ENCODE measurements at regions not wholly inside any gene's neighbourhood (a gene's known extent, or its start where the extent isn't known, plus 50 kb on each side); places are given as distances from the start of the nearest gene placed in this dataset.

- Histone ChIP-seq H3K36me3 (replicated peaks; ENCODE audit: control insufficient read depth, insufficient read depth, low read length) (no peaks in the 10 kb centered on the region), H3K4me3 (ENCODE audit: insufficient read depth, low read depth, low read length) (no peak overlapping the region), H3K27me3 (ENCODE audit: control insufficient read depth, insufficient read depth, low read length) (no peaks in the 10 kb centered on the region; the same call in 1 of the 2 replicates)
- DNase-seq = no peak
Observed at GRCh38 chr20:58011947-58012610, 216.4 kb downstream of the ANKRD60 start.

- H3K36me3 ChIP-seq (replicated peaks; ENCODE audit: control insufficient read depth, insufficient read depth, low read length) = no peaks in the 10 kb centered on the region
- H3K27me3 ChIP-seq (ENCODE audit: control insufficient read depth, insufficient read depth, low read length) = no peaks in the 10 kb centered on the region; the same call in 1 of the 2 replicates
- DNase-seq = no peak
- no peak overlapping the region for H3K4me3 ChIP-seq (ENCODE audit: insufficient read depth, low read depth, low read length)
Observed at GRCh38 chr20:58011106-58011946, 217.1 kb downstream of the ANKRD60 start.

- no peaks in the 10 kb centered on the region; the same call in 1 of the 2 replicates for H3K27me3 ChIP-seq (ENCODE audit: control insufficient read depth, insufficient read depth, low read length)
- H3K4me3 ChIP-seq (ENCODE audit: insufficient read depth, low read depth, low read length) = no peak overlapping the region
- no peaks in the 10 kb centered on the region for H3K36me3 ChIP-seq (replicated peaks; ENCODE audit: control insufficient read depth, insufficient read depth, low read length)
- DNase-seq = no peak
Observed at GRCh38 chr20:58010666-58011065, 217.8 kb downstream of the ANKRD60 start.

GRCh38 chr20:58010186-58010585 is 218.3 kb downstream of the ANKRD60 start:
- H3K27me3 ChIP-seq (ENCODE audit: control insufficient read depth, insufficient read depth, low read length) = no peaks in the 10 kb centered on the region; the same call in 1 of the 2 replicates
- no peak for DNase-seq
- H3K4me3 ChIP-seq (ENCODE audit: insufficient read depth, low read depth, low read length) = no peak overlapping the region
- no peaks in the 10 kb centered on the region for H3K36me3 ChIP-seq (replicated peaks; ENCODE audit: control insufficient read depth, insufficient read depth, low read length)

GRCh38 chr20:58008866-58009265 is 219.6 kb downstream of the ANKRD60 start:
- H3K36me3 ChIP-seq (replicated peaks; ENCODE audit: control insufficient read depth, insufficient read depth, low read length) = no peaks in the 10 kb centered on the region
- no peak overlapping the region for H3K4me3 ChIP-seq (ENCODE audit: insufficient read depth, low read depth, low read length)
- no peak for DNase-seq
- H3K27me3 ChIP-seq (ENCODE audit: control insufficient read depth, insufficient read depth, low read length) = no peaks in the 10 kb centered on the region; the same call in 1 of the 2 replicates

- no peak for DNase-seq
- H3K4me3 ChIP-seq (ENCODE audit: insufficient read depth, low read depth, low read length) = no peak overlapping the region
- no peaks in the 10 kb centered on the region; the same call in 1 of the 2 replicates for H3K27me3 ChIP-seq (ENCODE audit: control insufficient read depth, insufficient read depth, low read length)
- no peaks in the 10 kb centered on the region for H3K36me3 ChIP-seq (replicated peaks; ENCODE audit: control insufficient read depth, insufficient read depth, low read length)
Observed at GRCh38 chr20:58008413-58008812, 220.0 kb downstream of the ANKRD60 start.

GRCh38 chr20:58007947-58008346 is 220.5 kb downstream of the ANKRD60 start:
- no peak for DNase-seq
- H3K36me3 ChIP-seq (replicated peaks; ENCODE audit: control insufficient read depth, insufficient read depth, low read length) = no peaks in the 10 kb centered on the region
- no peak overlapping the region for H3K4me3 ChIP-seq (ENCODE audit: insufficient read depth, low read depth, low read length)
- no peaks in the 10 kb centered on the region; the same call in 1 of the 2 replicates for H3K27me3 ChIP-seq (ENCODE audit: control insufficient read depth, insufficient read depth, low read length)

- Histone ChIP-seq H3K27me3 (ENCODE audit: control insufficient read depth, insufficient read depth, low read length) (no peaks in the 10 kb centered on the region; the same call in 1 of the 2 replicates), H3K4me3 (ENCODE audit: insufficient read depth, low read depth, low read length) (no peak overlapping the region), H3K36me3 (replicated peaks; ENCODE audit: control insufficient read depth, insufficient read depth, low read length) (no peaks in the 10 kb centered on the region)
- no peak for DNase-seq
Observed at GRCh38 chr20:58006346-58007316, 221.8 kb downstream of the ANKRD60 start.

GRCh38 chr20:58005581-58006345 is 222.7 kb downstream of the ANKRD60 start:
- Histone ChIP-seq H3K27me3 (ENCODE audit: control insufficient read depth, insufficient read depth, low read length) (no peaks in the 10 kb centered on the region; the same call in 1 of the 2 replicates), H3K36me3 (replicated peaks; ENCODE audit: control insufficient read depth, insufficient read depth, low read length) (no peaks in the 10 kb centered on the region), H3K4me3 (ENCODE audit: insufficient read depth, low read depth, low read length) (no peak overlapping the region)
- no peak for DNase-seq

GRCh38 chr20:58004900-58005299 is 223.6 kb downstream of the ANKRD60 start:
- Histone ChIP-seq H3K4me3 (ENCODE audit: insufficient read depth, low read depth, low read length) (no peak overlapping the region), H3K36me3 (replicated peaks; ENCODE audit: control insufficient read depth, insufficient read depth, low read length) (no peaks in the 10 kb centered on the region), H3K27me3 (ENCODE audit: control insufficient read depth, insufficient read depth, low read length) (no peaks in the 10 kb centered on the region; the same call in 1 of the 2 replicates)
- no peak for DNase-seq

- H3K4me3 ChIP-seq (ENCODE audit: insufficient read depth, low read depth, low read length) = no peak overlapping the region
- H3K27me3 ChIP-seq (ENCODE audit: control insufficient read depth, insufficient read depth, low read length) = no peaks in the 10 kb centered on the region; the same call in 1 of the 2 replicates
- H3K36me3 ChIP-seq (replicated peaks; ENCODE audit: control insufficient read depth, insufficient read depth, low read length) = no peaks in the 10 kb centered on the region
- no peak for DNase-seq
Observed at GRCh38 chr20:58004146-58004545, 224.3 kb downstream of the ANKRD60 start.

- no peak for DNase-seq
- Histone ChIP-seq H3K36me3 (replicated peaks; ENCODE audit: control insufficient read depth, insufficient read depth, low read length) (no peaks in the 10 kb centered on the region), H3K27me3 (ENCODE audit: control insufficient read depth, insufficient read depth, low read length) (no peaks in the 10 kb centered on the region; the same call in 1 of the 2 replicates), H3K4me3 (ENCODE audit: insufficient read depth, low read depth, low read length) (no peak overlapping the region)
Observed at GRCh38 chr20:58003525-58003924, 224.9 kb downstream of the ANKRD60 start.

GRCh38 chr20:58002901-58003300 is 225.6 kb downstream of the ANKRD60 start:
- no peak overlapping the region for H3K4me3 ChIP-seq (ENCODE audit: insufficient read depth, low read depth, low read length)
- H3K27me3 ChIP-seq (ENCODE audit: control insufficient read depth, insufficient read depth, low read length) = no peaks in the 10 kb centered on the region; the same call in 1 of the 2 replicates
- no peak for DNase-seq
- H3K36me3 ChIP-seq (replicated peaks; ENCODE audit: control insufficient read depth, insufficient read depth, low read length) = no peaks in the 10 kb centered on the region
